T-helper 2 cell treated with Interferon-gamma antibody and Interleukin-4, amounts not matched to agents 5 μg/mL and 100 μg/mL, for 36 hours (primary cell): ENCODE measurements at regions not wholly inside any gene's neighbourhood (a gene's known extent, or its start where the extent isn't known, plus 50 kb on each side); places are given as distances from the start of the nearest gene placed in this dataset.
"Not testable (repeated sequence)": the region's sequence is repeated elsewhere in the genome, so short reads cannot be mapped to it uniquely, and the experiment has no call there.

Source experiments
- DNase-seq: peaks from one replicate; pipeline ENCODE4 v3.0.0; 2021; ENCODE audit warnings: low spot score
- H3K27ac Mint-ChIP-seq: one replicate; pipeline ENCODE4 v1.8.0; 2021; ENCODE audit warnings: mild to moderate bottlenecking, mixed read lengths
- H3K27me3 Mint-ChIP-seq: one replicate; pipeline ENCODE4 v1.8.0; 2021; ENCODE audit warnings: low read depth, mixed read lengths
- H3K36me3 Mint-ChIP-seq: one replicate; pipeline ENCODE4 v1.8.0; 2021; ENCODE audit warnings: low read depth, mixed read lengths
- H3K4me1 Mint-ChIP-seq: one replicate; pipeline ENCODE4 v1.8.0; 2021; ENCODE audit warnings: low read depth, mixed read lengths
- H3K4me3 Mint-ChIP-seq: one replicate; pipeline ENCODE4 v1.8.0; 2022; ENCODE audit warnings: mild to moderate bottlenecking, moderate library complexity, mixed read lengths
- H3K9me3 Mint-ChIP-seq: one replicate; pipeline ENCODE4 v1.8.0; 2021; ENCODE audit warnings: mixed read lengths

DNA sequence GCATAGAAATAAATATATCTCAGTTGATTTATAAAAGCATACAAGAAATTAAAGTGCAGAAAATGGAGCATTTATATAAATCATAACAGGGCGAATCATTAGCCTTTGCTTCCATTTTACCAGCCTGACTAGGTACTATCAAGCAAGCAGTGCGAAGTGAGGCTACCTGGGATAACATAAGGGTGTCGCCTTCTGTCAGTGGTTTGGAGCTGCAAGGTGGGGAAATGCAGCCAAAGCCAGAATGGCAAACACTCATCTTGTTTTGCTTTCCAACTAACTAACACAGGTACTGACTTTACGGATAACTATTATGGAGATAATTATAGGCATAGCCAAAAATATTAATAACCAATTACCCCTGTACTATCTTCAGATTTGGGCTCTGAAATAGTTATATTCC is 1459.8 kb downstream of the RAPGEF2 start:
- no peaks in the 10 kb centered on the region for H3K27me3 Mint-ChIP-seq
- H3K4me1 Mint-ChIP-seq, result no peaks in the 10 kb centered on the region
- H3K36me3 Mint-ChIP-seq, result no peaks in the 10 kb centered on the region
- H3K9me3 Mint-ChIP-seq, result peaks cover 16% of the 10 kb centered on the region
- DNase-seq, result no peak
- no peak overlapping the region for H3K27ac Mint-ChIP-seq
- no peak overlapping the region for H3K4me3 Mint-ChIP-seq

DNA sequence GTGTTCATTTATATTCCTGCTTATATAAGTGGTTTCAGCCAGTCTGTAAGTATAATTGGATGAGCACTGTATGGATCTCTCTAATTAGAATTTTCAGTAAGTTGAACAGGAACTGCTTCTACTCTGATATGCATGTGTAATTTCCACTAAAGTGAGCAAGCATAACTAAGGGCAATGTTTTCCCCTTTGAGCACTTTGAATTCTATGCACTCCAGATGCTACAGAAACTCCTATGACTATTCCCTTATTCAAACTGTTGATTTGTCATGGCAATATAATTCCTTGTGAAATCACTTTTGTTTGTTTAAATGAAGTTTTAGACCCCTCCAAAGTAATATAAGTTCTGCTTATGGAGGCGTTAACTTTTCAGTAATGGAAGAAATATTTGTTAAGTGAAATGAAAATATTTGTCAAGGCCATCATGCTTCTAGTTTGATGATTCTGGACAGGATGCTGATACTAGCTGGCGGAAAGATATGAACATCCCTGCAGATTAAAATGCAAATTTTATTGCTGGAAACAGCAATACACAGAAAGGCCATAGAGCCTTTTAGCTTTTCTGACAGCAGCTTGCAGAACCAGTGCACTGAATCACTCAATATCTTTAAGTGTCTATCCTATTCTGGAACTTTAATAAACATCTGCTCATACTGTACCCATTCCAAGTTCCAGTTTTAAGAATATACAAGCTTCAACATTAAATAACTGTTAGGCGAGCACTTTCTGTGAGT is 1460.8 kb downstream of the RAPGEF2 start:
- H3K27ac Mint-ChIP-seq, result no peak overlapping the region
- H3K27me3 Mint-ChIP-seq, result no peaks in the 10 kb centered on the region
- H3K36me3 Mint-ChIP-seq, result no peaks in the 10 kb centered on the region
- no peaks in the 10 kb centered on the region for H3K4me1 Mint-ChIP-seq
- no peak for DNase-seq
- H3K4me3 Mint-ChIP-seq, result no peak overlapping the region
- H3K9me3 Mint-ChIP-seq, result peaks cover 16% of the 10 kb centered on the region

DNA sequence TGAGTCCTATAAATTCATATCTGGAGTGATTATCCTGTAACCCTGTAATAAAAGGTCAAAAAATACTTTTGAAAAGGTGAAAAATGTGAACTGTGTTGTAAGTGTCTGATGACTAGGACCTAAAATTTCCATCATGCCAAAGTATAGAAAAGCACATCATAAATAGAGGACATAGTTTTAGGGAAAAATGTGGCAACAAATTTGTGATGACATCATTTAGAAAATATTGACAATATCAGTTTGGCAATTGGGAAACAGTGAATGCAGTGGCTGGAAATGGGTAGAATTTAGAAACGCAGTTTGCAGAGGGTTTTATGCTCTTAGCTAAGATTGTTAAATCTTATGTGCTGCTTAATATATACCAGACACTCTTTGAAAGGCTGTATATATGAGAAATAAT is 1464.8 kb downstream of the RAPGEF2 start:
- no peak overlapping the region for H3K27ac Mint-ChIP-seq
- H3K4me1 Mint-ChIP-seq, result no peaks in the 10 kb centered on the region
- no peaks in the 10 kb centered on the region for H3K27me3 Mint-ChIP-seq
- H3K4me3 Mint-ChIP-seq, result no peak overlapping the region
- H3K36me3 Mint-ChIP-seq, result no peaks in the 10 kb centered on the region
- DNase-seq, result no peak
- peaks cover 18% of the 10 kb centered on the region for H3K9me3 Mint-ChIP-seq

DNA sequence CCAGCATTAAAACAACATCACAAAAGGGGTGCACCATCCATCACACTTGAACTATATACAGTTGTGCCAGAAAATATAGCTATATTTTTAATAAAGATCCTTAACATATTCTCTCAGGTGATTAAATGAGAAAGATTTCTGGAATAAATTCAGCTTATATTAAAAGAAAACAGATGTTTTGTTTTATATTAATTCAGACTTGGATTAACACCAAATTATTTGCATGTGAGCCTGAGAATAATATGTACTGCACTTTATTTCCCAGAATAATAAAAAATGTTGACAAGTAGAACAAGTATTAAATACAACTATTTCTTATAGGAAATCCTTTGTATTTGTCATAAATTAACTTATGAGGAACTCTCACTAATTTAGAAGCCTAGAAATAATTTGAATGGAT is 1467.4 kb downstream of the RAPGEF2 start:
- Mint-ChIP-seq H3K9me3 (peaks cover 6% of the 10 kb centered on the region), H3K27ac (no peak overlapping the region), H3K27me3 (no peaks in the 10 kb centered on the region), H3K36me3 (no peaks in the 10 kb centered on the region), H3K4me1 (no peaks in the 10 kb centered on the region), H3K4me3 (no peak overlapping the region)
- DNase-seq, result no peak

DNA sequence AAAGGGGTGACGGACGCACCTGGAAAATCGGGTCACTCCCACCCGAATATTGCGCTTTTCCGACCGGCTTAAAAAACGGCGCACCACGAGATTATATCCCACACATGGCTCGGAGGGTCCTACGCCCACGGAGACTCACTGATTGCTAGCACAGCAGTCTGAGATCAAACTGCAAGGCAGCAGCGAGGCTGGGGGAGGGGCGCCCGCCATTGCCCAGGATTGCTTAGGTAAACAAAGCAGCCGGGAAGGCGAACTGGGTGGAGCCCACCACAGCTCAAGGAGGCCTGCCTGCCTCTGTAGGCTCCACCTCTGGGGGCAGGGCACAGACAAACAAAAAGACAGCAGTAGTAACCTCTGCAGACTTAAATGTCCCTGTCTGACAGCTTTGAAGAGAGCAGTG is 1471.4 kb downstream of the RAPGEF2 start:
- H3K4me1 Mint-ChIP-seq, H3K4me3 Mint-ChIP-seq, H3K27ac Mint-ChIP-seq, H3K36me3 Mint-ChIP-seq, H3K9me3 Mint-ChIP-seq, DNase-seq, H3K27me3 Mint-ChIP-seq: not testable (repeated sequence)

DNA sequence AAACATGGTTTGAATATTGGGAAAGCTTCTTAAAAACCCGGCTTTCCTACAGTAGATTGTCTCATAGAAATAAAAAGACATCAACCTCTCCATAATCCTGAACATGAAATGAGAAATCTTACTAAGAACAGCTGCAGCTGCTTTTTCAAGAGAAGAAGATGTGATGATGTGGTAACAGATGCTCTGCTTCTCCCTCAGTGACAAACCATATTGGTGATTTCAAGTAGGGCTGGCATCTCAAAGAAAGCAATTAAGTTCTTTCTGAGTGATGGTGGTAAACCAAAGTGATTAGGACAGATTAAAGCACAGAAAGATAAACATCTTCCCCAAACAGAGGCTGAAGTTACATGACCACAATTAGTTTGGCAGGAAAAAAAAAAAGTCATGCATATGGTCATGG is 1477.7 kb downstream of the RAPGEF2 start:
- H3K9me3 Mint-ChIP-seq, result no peaks in the 10 kb centered on the region
- H3K36me3 Mint-ChIP-seq, result no peaks in the 10 kb centered on the region
- H3K4me1 Mint-ChIP-seq, result no peaks in the 10 kb centered on the region
- no peak overlapping the region for H3K4me3 Mint-ChIP-seq
- H3K27me3 Mint-ChIP-seq, result no peaks in the 10 kb centered on the region
- H3K27ac Mint-ChIP-seq, result no peak overlapping the region
- no peak for DNase-seq

DNA sequence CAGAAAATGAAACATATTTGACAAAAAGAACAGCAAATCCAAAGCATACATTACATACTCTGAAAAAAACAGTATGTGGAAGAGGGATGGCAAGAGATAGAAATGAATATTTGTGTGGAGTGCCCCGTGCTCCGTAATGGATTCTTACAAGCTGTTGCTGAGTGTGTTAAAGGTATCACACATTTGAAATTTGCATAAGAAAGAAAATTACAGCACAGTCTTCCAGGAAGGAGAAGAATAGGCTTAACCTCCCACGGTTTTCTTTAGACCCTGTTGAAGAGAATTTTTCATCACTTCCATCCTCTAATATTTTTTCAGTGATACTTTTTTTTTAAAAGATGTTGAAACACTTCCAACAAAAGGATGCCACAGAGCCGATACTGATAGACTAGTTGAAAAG is 1489.4 kb downstream of the RAPGEF2 start:
- H3K4me3 Mint-ChIP-seq, result no peak overlapping the region
- no peaks in the 10 kb centered on the region for H3K27me3 Mint-ChIP-seq
- no peak for DNase-seq
- no peak overlapping the region for H3K27ac Mint-ChIP-seq
- H3K4me1 Mint-ChIP-seq, result no peaks in the 10 kb centered on the region
- H3K9me3 Mint-ChIP-seq, result peaks cover 9% of the 10 kb centered on the region
- H3K36me3 Mint-ChIP-seq, result no peaks in the 10 kb centered on the region

DNA sequence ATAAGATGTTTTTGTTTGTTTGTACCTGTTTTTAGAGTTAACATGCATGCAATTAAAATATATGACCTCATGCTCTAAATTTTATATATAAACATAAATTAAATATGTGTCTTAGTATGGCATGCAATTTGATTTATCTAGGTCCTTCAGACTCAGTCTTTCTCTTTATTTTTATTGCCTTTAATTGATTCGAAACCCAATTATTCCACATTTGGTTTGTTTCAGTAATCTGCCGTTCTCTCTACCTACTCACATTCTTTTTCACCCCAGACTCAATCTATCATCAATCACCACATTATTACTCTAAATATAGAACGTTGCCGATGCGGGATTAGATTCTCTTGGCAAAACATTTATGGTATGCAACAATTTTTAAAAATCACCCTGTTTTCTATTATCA is 1492.8 kb downstream of the RAPGEF2 start:
- H3K27ac Mint-ChIP-seq, result no peak overlapping the region
- H3K4me1 Mint-ChIP-seq, result no peaks in the 10 kb centered on the region
- no peak overlapping the region for H3K4me3 Mint-ChIP-seq
- no peak for DNase-seq
- H3K36me3 Mint-ChIP-seq, result no peaks in the 10 kb centered on the region
- peaks cover 6% of the 10 kb centered on the region for H3K9me3 Mint-ChIP-seq
- no peaks in the 10 kb centered on the region for H3K27me3 Mint-ChIP-seq

DNA sequence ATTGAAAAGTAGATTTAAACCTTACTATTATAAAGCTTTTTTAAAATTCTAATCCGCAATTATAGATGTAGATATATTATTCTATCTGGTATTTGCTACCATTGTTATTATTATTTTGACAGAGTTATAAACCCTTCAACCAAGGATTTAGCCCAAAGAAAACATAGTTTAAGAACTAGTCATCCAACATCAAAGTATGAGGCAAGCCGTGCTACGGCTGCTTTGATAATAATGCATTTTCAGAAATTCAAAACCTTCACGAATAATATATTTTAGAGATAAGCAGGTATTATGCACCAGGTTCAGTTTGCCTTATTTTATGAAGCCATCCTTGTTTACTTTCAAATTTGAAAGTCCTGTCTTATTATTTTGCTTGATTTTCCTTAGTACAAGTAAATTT is 1501.7 kb downstream of the RAPGEF2 start:
- DNase-seq, result no peak
- Mint-ChIP-seq H3K9me3 (peaks cover 17% of the 10 kb centered on the region), H3K27me3 (no peaks in the 10 kb centered on the region), H3K27ac (no peak overlapping the region), H3K36me3 (no peaks in the 10 kb centered on the region), H3K4me3 (no peak overlapping the region), H3K4me1 (no peaks in the 10 kb centered on the region)

DNA sequence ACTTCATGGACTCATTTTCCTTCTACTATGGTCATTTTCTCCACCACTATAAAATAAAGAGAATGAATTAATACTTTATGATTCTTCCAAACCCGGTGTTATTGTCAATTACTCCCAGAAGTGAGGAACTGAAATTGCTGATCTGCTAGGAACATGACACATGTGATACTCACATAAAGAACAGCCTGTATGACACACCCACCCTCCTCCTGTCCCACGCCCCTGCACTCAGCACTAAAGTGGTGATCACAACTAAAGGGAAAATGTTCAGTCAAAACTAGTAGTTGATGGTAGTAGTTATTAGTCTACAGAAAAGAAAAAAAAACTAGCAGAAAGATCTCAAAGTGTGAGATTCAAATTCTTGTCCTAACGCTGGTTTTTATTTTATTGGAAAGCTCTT is 1508.3 kb downstream of the RAPGEF2 start:
- no peak for DNase-seq
- H3K4me3 Mint-ChIP-seq, result no peak overlapping the region
- no peak overlapping the region for H3K27ac Mint-ChIP-seq
- H3K36me3 Mint-ChIP-seq, result no peaks in the 10 kb centered on the region
- no peaks in the 10 kb centered on the region for H3K27me3 Mint-ChIP-seq
- no peaks in the 10 kb centered on the region for H3K4me1 Mint-ChIP-seq
- H3K9me3 Mint-ChIP-seq, result peaks cover 15% of the 10 kb centered on the region

DNA sequence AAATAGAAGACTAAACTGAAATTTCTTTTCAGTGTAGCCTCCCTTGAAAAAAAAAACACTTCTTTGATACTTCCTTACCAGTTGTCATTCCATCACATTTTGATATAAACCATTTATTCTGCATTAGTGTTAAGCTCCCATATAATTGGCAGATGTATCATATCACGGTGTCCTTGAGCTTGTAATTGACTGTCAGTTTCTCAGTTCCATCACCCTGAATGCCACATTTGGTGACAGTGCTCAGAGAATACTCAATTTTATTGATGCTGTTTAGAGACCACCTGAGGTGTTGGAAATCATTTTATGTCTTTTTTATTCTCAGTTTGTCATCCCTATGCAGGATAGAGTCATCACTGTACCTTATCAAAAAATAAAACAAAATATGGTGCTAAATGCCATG is 1528.2 kb downstream of the RAPGEF2 start:
- H3K4me3 Mint-ChIP-seq, result no peak overlapping the region
- DNase-seq, result no peak
- no peaks in the 10 kb centered on the region for H3K36me3 Mint-ChIP-seq
- H3K27me3 Mint-ChIP-seq, result no peaks in the 10 kb centered on the region
- H3K27ac Mint-ChIP-seq, result no peak overlapping the region
- H3K9me3 Mint-ChIP-seq, result peaks cover 15% of the 10 kb centered on the region
- no peaks in the 10 kb centered on the region for H3K4me1 Mint-ChIP-seq

DNA sequence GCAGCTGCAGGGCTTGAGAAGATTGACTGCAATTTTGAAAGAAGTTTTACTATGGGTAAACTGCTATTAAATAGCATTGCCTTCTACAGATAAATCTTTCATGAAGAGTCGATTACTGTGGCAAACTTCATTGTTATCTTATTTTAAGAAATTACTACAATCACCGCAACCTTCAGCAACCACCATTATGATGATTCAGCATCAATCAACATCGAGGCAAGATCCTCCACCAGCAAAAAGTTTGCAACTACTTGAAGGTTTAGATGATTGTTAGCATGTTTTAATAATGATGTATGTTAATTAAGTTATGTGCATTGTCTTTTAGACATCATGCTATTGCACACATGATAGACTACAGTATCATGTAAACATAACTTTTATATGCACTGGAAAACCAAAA is 1511.0 kb downstream of the FSTL5 start:
- Mint-ChIP-seq H3K27ac (no peak overlapping the region), H3K4me3 (no peak overlapping the region), H3K9me3 (peaks cover 26% of the 10 kb centered on the region), H3K4me1 (no peaks in the 10 kb centered on the region), H3K27me3 (no peaks in the 10 kb centered on the region), H3K36me3 (no peaks in the 10 kb centered on the region)
- no peak for DNase-seq

DNA sequence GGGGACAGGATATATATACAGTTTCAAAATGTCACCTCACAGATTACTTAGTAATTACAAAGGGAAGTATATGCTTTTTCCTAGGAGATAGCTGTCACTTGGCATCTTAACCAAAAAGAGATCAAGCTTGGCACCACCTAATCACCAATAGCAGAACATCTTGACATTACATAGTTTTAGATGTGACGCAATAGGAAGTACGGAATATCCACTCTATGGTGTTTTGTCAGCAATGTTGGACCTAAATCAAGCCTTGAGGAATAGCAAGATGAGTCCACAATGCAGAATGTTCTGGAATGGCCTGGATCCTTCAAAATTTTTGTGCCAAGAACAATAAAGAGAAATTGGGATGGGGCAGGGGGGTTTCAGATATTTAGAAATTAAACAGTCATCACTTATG is 1488.2 kb downstream of the FSTL5 start:
- Mint-ChIP-seq H3K36me3 (no peaks in the 10 kb centered on the region), H3K4me1 (no peaks in the 10 kb centered on the region), H3K9me3 (peaks cover 7% of the 10 kb centered on the region), H3K27ac (no peak overlapping the region), H3K27me3 (no peaks in the 10 kb centered on the region), H3K4me3 (no peak overlapping the region)
- no peak for DNase-seq

DNA sequence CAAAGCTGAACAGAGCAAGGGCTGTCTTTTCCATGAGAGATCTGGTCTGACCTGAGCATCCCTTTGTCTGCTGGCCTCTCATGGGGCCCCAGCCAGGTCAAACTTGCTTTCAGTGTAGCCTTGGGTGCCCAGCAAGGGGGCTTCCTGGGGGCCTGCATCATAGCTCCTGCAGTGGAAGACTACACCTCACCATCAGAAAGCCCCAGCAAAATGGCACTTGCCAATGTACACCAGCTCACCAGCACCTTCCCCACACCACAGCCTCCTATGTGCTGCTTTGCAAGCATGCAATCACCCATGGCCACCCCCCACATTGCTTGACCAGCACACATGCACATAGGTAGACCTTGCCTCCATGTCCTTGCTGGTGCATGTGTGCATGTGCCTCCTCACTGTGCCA is 1478.1 kb downstream of the FSTL5 start:
- Mint-ChIP-seq H3K4me3 (no peak overlapping the region), H3K36me3 (no peaks in the 10 kb centered on the region), H3K27ac (no peak overlapping the region), H3K27me3 (no peaks in the 10 kb centered on the region), H3K9me3 (peaks cover 37% of the 10 kb centered on the region), H3K4me1 (no peaks in the 10 kb centered on the region)
- no peak for DNase-seq

DNA sequence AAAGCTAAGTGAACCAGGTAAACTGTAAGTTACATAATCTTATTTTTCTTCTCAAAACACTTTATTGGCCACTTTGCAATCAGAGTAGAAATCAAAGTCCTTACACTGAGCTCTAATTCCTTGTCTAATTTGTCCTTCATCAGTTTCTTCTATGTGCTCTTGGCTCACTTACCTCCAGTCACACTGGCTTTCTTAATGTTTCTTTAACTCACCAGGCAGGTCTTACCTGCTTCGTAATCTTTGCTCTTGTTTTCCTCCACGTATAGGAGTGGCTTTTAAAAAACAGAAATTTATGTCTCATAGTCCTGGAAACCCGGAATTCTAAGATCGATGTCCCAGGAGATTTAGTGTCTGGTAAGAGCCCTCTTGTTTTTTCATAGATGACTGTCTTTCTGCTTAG is 1462.1 kb downstream of the FSTL5 start:
- no peak overlapping the region for H3K27ac Mint-ChIP-seq
- no peak for DNase-seq
- no peaks in the 10 kb centered on the region for H3K36me3 Mint-ChIP-seq
- H3K9me3 Mint-ChIP-seq, result peaks cover 15% of the 10 kb centered on the region
- H3K27me3 Mint-ChIP-seq, result no peaks in the 10 kb centered on the region
- H3K4me3 Mint-ChIP-seq, result no peak overlapping the region
- no peaks in the 10 kb centered on the region for H3K4me1 Mint-ChIP-seq
